C4-2B (cell line): ENCODE measurements at regions not wholly inside any gene's neighbourhood (a gene's known extent, or its start where the extent isn't known, plus 50 kb on each side); places are given as distances from the start of the nearest gene placed in this dataset.

Experiments
- H3K27ac ChIP-seq: fragments of 450-650 bp; 2 replicates; pipeline ENCODE4 v1.5.1; 2017
- ZFX ChIP-seq: fragments of 450-650 bp; IDR thresholded peaks from 2 replicates; pipeline ENCODE4 v1.6.1; 2017
- TF ChIP-seq, protein P1 (sequence below): fragments of 450-650 bp; conservative IDR thresholded peaks from 2 replicates; pipeline ENCODE4 v1.5.1; 2017; ENCODE audit warnings: mild to moderate bottlenecking

DNA sequence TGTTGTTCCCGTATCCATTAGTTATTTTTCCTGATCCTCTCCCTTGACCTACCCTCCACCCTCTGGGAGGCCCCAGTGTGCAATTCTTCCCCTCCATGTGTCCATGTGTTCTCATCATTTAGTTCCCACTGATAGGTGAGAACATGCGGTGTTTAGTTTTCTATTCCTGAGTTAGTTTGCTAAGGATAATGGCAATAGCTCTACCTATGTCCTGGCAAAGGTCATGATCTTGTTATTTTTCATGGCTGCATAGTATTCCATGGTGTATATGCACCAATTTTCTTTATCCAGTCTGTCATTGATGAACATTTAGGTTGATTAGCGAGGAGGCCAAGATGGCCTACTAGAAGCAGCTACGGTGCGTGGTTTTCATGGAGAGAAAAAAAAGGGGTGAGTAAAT is 714.1 kb downstream of the STIM2 start:
- TF ChIP-seq, protein P1, sequence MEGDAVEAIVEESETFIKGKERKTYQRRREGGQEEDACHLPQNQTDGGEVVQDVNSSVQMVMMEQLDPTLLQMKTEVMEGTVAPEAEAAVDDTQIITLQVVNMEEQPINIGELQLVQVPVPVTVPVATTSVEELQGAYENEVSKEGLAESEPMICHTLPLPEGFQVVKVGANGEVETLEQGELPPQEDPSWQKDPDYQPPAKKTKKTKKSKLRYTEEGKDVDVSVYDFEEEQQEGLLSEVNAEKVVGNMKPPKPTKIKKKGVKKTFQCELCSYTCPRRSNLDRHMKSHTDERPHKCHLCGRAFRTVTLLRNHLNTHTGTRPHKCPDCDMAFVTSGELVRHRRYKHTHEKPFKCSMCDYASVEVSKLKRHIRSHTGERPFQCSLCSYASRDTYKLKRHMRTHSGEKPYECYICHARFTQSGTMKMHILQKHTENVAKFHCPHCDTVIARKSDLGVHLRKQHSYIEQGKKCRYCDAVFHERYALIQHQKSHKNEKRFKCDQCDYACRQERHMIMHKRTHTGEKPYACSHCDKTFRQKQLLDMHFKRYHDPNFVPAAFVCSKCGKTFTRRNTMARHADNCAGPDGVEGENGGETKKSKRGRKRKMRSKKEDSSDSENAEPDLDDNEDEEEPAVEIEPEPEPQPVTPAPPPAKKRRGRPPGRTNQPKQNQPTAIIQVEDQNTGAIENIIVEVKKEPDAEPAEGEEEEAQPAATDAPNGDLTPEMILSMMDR: no peak
- no peak overlapping the region for H3K27ac ChIP-seq

DNA sequence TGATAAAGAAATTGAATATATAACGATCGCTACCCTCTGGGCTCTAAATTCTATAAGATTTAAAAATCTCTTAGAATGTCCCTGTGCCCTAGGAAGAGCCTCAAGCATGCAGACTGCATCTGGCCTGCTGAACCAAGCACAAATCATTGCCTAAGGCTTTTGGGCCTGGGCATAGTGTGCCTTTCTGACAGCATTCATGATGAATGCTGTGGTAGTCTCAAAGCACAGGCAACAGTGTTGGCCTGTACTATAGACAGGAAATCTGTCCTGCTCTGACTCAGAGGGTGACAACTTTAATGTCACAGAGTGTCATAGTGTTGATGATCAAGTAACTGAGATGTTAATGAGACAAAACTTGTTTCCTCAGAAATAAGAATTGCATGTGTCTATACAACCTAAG is 717.3 kb downstream of the STIM2 start:
- no peak for TF ChIP-seq ZFX
- TF ChIP-seq, protein P1: no peak
- no peak overlapping the region for H3K27ac ChIP-seq

DNA sequence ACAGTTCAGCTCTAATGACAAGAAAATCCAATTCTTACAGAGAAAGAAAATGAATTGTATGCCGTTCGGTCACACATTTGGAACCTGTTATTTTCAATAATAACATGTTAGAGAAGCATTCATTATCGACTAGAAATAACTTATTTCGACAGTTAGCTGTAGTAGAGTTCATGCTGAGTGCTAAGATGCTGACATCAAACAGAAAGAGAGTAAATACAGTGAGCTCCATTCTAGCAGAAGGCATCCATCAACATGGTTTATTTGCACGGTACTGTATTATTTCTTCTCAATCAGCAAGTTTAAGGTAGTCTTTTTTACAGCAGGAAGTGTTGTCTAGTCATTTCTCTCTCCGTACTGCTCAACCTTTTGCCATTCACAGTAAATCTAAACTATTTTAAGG is 732.1 kb downstream of the STIM2 start:
- TF ChIP-seq, protein P1: no peak
- no peak for TF ChIP-seq ZFX
- H3K27ac ChIP-seq: no peak overlapping the region

DNA sequence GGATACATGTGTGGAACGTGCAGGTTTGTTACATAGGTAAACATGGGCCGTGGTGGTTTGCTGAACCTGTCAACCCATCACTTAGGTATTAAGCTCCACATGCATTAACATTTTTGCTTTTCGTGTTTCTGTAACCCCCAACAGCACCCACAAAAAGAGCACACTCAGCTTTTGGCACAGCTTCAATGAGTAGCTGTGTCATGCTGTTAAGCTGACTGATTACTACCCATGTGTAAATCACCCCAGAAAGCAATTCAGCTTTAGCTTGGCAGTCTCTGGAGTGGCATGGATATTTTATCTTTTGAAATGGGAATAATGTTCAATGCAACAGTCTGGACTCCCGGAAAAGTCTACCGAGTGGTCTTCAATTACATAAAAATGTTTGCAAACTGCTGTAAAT is 734.3 kb downstream of the STIM2 start:
- no peak overlapping the region for H3K27ac ChIP-seq
- TF ChIP-seq, protein P1: no peak
- TF ChIP-seq ZFX: no peak

DNA sequence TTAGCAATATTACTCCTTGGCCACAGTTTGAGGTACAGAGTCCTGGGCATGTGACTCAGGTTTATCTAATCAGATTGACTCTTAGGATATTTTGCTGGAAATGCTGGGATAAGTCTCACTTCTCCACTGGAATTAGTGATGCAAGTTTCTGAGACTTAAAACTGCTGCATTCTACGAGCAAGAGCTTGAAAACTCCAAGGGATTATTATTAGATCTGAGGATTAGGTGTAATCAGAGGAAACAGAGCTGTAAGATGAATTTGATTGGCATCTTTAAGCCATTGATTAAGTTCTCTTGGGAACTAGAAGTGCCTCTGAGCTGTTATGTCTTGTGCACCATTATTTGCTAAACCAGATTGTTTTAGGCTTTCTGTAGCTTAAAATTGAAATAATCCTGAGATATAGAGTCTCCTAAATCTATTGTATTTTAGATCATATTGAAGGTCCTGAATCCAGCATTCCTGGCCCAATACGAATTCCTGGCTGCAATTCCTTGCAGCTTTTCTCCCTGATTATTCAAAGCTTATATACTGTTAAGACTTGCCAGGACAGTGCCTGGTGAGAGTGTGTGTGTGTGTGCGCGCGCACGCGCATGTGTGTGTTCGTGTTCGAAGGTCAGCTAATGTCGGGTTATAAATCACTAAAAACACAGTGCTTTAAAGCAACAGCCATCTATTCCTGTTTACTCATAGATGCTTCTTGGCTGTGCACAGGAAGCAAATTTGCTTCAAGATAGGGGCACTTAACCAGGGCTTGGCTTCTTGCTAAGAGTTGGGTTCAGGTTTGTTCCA is 735.1 kb downstream of the STIM2 start:
- TF ChIP-seq, protein P1: no peak
- TF ChIP-seq ZFX: no peak
- H3K27ac ChIP-seq: no peak overlapping the region

DNA sequence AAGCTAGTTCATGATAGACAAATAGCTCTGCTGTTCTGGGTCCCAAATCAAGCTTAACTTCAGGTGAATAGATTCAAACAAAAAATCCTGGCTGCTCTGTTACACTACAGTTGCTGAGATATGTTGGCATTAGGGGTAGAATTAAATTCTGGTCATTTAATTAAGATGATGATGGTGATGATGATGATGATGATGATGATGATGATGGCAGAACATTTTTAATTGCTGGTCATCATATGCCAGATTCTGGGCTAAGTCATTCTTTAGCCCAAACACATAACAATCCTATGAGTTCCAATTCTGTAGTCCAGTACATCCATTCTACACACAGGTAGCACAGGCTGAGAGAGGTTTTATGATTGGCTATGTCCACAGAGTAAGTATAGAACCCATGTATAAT is 741.5 kb downstream of the STIM2 start:
- no peak for TF ChIP-seq ZFX
- TF ChIP-seq, protein P1: no peak
- H3K27ac ChIP-seq: no peak overlapping the region

DNA sequence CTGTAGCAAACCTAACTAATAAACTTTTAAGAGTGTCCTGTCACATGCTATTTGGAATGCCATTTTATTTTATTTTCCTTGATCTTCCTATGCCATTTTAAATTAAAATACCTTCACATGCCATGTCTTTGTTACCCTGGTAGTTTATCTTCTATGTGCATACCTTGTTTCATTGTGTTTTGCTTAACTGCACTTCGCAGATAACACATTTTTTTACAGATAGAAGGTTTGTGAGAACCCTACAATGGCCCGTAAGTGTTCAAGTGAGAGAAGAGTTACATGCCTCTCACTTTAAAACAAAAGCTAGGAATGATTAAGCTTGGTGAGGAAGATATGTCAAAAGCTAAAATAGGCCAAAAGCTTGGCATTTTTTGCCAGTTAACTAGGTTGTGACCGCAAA is 744.1 kb downstream of the STIM2 start:
- no peak overlapping the region for H3K27ac ChIP-seq
- TF ChIP-seq, protein P1: no peak
- no peak for TF ChIP-seq ZFX
